SK-N-MC (cell line): ENCODE measurements at regions not wholly inside any gene's neighbourhood (a gene's known extent, or its start where the extent isn't known, plus 50 kb on each side); places are given as distances from the start of the nearest gene placed in this dataset.

ENCODE experiments used
- EZH2 ChIP-seq: fragments of 200-600 bp; sonication (generic); IDR thresholded peaks from one replicate; pipeline ENCODE4 v1.6.1; 2017; ENCODE audit warnings: antibody characterized with exemption
- FOXP2 ChIP-seq: optimal IDR thresholded peaks from 2 replicates; pipeline ENCODE3; 2011; ENCODE audit warnings: mild to moderate bottlenecking, moderate library complexity; ENCODE audit not compliant: insufficient read depth; ENCODE audit errors: extremely low read length, control extremely low read depth
- POLR2AphosphoS5 ChIP-seq: IDR thresholded peaks from 2 replicates; pipeline ENCODE4 v1.6.1; 2012; ENCODE audit warnings: mild to moderate bottlenecking, low read depth, low read length, borderline replicate concordance

- no peak for TF ChIP-seq EZH2
- TF ChIP-seq POLR2AphosphoS5: no peak
- no peak for TF ChIP-seq FOXP2
Observed at GRCh38 chr6:97805596-97805995, 522.6 kb upstream of the MMS22L start.
